NAMALWA (cell line): ENCODE measurements at regions not wholly inside any gene's neighbourhood (a gene's known extent, or its start where the extent isn't known, plus 50 kb on each side); places are given as distances from the start of the nearest gene placed in this dataset.
"Not testable (repeated sequence)": the region's sequence is repeated elsewhere in the genome, so short reads cannot be mapped to it uniquely, and the experiment has no call there.

Experiments used
- DNase-seq: peaks from one replicate; pipeline ENCODE4 v3.0.0-alpha.2; 2015; ENCODE audit warnings: low spot score

DNA sequence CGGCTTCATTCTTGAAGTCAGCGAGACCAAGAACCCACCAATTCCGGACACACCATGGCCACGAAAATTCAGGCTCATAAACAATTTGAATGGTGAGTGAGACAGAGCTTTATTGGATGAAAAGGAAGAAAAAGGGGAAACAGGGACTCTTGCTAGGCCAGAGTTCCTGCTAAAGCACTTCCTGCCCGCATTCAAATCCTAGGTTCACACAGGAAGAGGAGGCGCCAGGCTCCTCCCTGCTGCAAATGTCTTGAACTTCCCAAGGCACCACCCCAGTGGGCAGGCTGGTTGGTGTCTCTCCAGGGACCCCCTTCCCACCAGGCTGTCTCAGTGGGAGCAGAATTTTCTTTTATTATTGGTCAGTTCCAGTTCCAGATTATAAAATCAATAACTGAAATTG lies 121.2 kb downstream of the FSCB start:
- DNase-seq: no peak

DNA sequence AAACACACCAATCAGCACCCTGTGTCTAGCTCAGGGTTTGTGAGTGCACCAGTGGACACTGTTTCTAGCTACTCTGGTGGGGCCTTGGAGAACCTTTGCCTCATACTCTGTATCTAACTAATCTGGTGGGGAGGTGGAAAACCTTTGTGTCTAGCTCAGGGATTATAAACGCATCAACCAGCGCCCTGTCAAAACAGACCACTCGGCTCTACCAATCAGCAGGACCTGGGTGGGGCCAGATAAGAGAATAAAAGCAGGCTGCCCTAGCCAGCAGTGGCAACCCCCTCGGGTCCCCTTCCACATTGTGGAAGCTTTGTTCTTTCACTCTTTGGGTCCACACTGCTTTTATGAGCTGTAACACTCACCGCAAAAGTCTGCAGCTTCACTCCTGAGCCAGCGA lies 121.8 kb downstream of the FSCB start:
- DNase-seq: not testable (repeated sequence)

DNA sequence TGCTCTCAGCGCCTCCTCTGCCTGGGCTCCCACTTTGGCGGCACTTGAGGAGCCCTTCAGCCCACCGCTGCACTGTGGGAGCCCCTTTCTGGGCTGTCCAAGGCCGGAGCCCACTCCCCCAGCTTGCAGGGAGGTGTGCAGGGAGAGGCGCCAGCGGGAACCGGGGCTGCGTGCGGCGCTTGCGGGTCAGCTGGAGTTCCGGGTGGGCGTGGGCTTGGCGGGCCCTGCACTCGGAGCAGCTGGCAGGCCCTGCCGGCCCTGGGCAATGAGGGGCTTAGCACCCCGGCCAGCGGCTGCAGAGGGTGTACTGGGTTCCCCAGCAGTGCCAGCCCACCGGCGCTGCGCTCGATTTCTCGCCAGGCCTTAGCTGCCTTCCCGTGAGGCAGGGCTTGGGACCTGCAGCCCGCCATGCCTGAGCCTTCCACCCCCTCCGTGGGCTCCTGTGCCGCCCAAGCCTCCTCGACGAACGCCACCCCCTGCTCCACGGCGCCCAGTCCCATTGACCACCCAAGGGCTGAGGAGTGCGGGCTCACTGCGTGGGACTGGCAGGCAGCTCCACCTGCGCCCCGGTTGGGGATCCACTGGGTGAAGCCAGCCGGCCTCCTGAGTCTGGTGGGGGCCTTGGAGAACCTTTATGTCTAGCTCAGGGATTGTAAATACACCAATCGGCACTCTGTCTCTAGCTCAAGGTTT lies 122.3 kb downstream of the FSCB start:
- DNase-seq: not testable (repeated sequence)

DNA sequence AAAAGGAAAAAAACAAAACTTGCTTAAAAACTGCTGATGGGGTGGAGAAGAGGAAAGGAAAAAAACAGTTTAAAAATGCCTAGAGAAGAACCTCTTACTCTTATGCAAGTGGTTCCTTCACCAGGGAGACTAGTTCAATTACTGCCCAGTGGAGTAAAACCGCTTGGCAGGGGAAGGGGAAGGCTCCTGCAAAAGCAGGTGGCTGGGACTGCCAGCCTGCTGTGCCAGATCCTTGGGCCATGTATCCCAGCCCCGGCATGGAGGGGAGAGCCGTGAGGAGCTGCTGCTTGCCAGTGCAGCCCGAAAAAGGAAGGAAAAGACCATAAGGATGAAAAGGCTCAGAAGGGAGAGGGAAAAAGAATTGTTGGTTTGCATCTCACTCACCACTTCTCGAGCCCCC lies 123.0 kb downstream of the FSCB start:
- DNase-seq: no peak

- no peak for DNase-seq
Observed at GRCh38 chr14:44383636-44384035, 123.4 kb downstream of the FSCB start.

- no peak for DNase-seq
Observed at GRCh38 chr14:44379292-44379977, 127.6 kb downstream of the FSCB start.

DNA sequence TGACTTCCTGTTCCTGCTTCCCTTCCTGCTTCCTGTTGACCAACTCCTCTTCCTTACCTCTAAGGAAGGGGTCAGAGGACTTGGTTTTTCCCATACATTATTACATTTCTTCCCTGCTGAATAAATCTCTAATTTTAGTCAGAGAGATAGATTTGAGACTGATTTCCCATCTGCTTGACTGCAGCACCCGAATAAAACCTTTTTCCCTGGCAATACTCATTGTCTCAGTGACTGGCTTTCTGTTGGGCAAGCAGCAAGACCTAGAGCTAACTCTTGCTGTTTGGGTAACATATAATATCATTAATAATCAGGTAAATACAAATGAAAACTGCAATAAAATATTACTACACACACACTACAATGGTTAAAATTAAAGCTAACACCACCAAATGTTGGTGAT lies 132.2 kb downstream of the FSCB start:
- no peak for DNase-seq

DNA sequence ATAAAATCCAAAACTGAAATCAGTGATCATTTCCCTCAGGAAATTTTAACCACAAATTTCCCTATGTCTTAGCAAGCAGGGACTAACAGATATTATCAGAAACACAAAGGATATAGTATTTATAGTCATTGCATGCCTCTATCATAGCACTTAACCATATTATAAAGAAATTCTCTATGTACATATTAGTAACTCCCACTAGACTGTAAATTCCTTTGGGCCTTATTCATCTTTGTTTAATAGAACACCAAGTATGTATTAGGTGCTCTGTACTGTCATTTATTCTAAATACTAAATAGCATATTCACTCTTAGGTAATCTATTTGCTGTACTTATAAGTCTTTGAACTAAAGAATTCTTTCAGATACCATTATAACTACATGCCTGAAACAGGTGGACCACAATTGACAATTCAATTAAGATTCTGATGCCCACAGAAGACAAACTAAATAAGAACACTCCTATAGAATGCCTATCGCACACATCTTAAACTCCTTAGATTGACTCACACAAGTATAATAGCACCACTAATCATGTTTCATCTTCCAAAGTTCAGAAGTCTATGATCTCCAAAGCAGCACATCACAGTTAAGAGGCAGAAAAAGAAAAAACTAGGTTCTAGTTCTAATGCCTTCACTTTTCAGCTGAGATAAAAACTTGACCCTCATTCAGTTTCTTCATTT lies 134.1 kb downstream of the FSCB start:
- no peak for DNase-seq

- DNase-seq: no peak
Observed at GRCh38 chr14:44372231-44372630, 134.9 kb downstream of the FSCB start.

DNA sequence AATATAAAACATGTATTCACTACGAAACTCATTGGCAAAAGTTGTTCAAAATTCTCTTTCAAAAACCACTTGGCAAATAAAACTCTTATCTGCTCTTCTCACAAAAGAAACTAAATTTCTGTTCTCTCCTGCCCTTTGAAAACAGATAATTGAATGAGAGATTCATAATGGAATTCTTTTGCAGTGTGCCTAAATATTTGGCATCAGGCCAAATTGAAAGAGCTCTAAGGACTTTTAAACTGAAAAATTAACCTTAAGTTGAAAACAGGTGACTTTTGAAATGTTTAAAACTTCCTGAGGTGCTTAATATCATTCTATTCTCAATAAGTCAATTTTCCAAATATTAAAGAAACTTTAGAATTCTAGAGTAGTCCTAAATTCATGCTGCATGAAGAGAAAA lies 136.4 kb downstream of the FSCB start:
- DNase-seq: no peak

- no peak for DNase-seq
Observed at GRCh38 chr14:44369401-44370123, 137.5 kb downstream of the FSCB start.

DNA sequence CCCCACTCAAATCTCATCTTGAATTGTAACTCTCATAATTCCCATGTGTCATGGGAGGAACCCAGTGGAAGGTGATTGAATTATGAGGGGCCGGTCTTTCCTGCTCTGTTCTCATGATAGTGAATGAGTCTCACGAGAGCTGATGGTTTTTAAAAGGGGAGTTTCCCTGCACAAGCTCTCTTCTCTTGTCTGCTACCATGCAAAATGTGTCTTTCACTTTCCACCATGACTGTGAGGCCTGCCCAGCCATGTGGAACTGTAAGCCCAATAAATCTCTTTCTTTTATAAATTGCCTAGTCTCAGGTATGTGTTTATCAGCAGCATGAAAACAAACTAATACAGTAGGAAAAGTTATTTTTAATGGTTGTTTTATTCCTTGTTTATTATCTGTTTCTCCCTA lies 146.0 kb downstream of the FSCB start:
- no peak for DNase-seq

- no peak for DNase-seq
Observed at GRCh38 chr14:44353805-44354204, 153.3 kb downstream of the FSCB start.

GRCh38 chr14:44352201-44352600 lies 154.9 kb downstream of the FSCB start:
- DNase-seq: no peak

- no peak for DNase-seq
Observed at GRCh38 chr14:44347316-44347715, 159.8 kb downstream of the FSCB start.

DNA sequence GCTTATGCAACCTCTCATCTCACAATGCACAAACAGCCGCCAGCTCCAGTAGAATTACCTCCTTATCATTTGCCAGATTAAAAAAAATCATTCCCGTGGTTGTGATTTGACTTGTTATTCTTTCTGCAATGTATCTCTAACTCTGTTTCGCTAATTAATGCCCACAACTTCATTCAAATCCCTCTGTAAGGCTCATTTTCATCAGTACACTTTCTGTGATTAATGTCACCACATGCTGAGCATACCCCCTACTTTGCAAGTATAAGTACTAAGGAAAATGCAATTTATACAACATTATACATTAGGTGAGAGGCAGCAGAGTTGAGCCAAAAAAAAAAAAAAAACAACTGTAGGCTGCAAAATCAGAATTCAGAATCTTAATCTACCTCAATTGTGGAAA lies 166.0 kb downstream of the FSCB start:
- no peak for DNase-seq

DNA sequence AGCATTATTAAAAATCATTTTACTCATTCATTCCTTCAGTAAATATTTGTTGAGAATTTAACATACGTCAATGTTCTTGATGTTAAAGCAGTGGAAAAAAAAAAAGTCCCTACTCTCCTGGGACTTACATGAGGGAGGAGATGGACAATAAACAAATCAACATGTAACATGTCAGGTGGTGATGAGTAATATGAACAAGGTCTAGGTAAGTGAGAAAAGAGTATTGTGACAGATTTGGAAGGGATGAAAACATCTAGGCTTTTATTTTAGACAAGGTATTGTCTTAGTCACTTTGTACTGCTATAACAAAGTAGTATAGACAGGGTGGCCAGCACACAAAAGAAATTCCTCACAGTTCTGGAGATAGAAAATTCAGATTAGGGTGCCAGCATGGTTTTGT lies 167.2 kb downstream of the FSCB start:
- DNase-seq: no peak

DNA sequence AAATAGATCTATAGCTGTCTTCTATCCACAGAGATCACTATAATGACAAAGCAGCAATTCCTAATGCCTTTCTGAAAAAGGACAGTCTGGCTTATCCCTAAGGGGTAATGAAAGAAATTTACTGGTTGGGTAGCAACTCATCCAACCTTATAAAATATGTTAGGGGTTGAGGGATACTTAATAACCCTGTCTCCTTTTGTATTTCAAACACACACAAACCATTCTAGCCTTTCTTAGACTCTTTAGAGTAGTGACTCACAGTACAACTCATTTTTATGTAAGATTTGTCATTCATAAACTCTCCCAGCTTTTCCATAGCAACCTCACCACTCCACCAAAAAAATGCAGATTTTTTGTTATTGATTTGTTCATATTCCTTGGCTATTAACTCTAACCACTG lies 167.9 kb downstream of the FSCB start:
- no peak for DNase-seq

DNA sequence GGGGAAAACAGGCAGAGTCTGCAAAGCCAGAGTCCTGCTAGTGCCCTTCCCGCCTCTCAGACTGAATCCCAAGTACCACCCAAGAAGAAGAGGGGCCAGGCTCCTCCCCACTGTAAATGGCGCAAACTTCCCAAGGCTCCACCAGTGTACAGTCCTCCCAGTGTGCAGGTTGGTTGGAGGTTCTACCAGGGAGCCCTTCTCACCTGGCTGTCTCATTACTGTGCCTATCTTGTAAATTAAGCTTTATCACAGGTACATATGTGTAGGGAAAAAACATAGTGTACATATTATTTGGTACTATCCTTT lies 189.7 kb downstream of the FSCB start:
- DNase-seq: no peak

DNA sequence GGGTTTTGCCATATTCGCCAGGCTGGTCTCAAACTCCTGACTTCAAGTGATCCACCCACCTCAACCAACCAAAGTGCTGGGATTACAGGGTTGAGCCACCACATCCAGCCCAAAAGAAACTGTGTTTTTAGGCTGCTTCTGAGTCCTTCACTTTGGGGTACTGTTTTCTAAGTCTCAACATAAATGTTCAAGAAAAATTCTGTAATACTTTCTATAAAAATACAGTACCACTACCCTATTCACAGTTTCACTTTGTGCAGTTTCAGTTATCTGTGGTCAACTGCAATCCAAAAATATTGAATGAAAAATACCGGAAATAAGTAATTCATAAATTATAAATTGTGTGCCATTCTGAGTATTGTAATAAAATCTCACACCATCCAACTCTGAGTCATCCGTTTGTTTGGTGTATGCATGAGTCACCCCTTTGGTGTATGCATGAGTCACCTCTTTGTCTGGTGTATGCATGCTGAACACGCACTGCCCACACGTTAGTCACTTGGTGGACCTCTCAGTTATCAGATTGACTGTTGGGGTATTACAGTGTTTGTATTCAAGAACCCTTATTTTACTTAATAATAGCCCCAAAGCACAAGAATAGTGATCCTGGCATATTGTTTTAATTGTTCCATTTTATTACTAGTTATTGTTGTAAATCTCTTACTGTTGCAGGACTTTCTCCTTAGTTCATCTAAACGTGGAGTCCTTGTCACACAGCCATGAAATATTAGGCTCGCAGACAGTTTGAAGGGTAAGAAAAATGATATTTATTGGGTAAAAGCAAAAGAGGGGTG lies 190.2 kb downstream of the FSCB start:
- DNase-seq: no peak

- DNase-seq: no peak
Observed at GRCh38 chr14:44309331-44309730, 197.8 kb downstream of the FSCB start.

- no peak for DNase-seq
Observed at GRCh38 chr14:44300916-44301315, 206.2 kb downstream of the FSCB start.
